HG03457 (cell line): ENCODE measurements at regions not wholly inside any gene's neighbourhood (a gene's known extent, or its start where the extent isn't known, plus 50 kb on each side); places are given as distances from the start of the nearest gene placed in this dataset.
"Not testable (repeated sequence)": the region's sequence is repeated elsewhere in the genome, so short reads cannot be mapped to it uniquely, and the experiment has no call there.

Source experiments
- ATAC-seq: cut with Tn5 transposase; IDR thresholded peaks from one replicate; pipeline ENCODE4 v1.9.1; 2021; ENCODE audit warnings: moderate number of reproducible peaks; ENCODE audit not compliant: unreplicated experiment

DNA sequence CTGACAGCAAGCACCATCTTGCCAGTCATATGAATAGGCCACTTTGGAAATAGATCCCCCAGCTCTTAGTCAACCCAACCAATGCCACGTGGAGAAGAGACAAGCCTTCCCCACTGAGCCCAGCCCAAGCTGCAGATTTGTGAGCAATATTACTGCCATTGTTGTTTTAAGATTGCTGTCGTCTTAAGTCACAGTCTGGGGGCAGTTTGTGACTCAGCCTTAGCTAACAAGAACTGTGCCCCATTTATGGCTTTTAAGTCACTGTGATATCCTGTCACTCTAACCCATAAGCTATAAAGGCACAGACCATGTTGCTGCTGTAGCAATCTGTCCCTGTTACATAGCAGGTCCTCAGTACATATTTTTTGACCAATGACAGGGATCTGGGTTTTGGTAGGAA is 464.2 kb downstream of the MED13L start:
- no peak for ATAC-seq

- ATAC-seq: no peak
Measured at GRCh38 chr12:115811929-115812328, 465.6 kb downstream of the MED13L start.

DNA sequence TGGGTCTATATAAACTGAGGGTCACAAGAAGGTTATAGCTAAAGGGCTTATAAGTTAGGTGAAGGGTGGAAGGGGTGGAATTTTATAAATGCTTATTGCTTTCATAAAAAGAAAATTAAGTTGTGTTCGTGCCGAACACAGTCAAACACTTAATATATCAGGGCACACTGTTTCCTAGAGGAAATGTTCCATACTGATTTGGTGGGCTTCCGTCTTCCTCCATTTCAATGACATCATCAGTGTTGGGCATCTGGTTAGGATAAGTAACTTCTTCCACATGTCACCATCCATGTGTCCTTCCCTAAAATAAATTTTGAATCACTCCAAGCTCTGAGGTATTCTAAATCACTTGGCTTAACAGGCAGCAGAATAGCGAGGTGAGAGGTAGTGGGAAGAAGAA is 466.4 kb downstream of the MED13L start:
- ATAC-seq: no peak

DNA sequence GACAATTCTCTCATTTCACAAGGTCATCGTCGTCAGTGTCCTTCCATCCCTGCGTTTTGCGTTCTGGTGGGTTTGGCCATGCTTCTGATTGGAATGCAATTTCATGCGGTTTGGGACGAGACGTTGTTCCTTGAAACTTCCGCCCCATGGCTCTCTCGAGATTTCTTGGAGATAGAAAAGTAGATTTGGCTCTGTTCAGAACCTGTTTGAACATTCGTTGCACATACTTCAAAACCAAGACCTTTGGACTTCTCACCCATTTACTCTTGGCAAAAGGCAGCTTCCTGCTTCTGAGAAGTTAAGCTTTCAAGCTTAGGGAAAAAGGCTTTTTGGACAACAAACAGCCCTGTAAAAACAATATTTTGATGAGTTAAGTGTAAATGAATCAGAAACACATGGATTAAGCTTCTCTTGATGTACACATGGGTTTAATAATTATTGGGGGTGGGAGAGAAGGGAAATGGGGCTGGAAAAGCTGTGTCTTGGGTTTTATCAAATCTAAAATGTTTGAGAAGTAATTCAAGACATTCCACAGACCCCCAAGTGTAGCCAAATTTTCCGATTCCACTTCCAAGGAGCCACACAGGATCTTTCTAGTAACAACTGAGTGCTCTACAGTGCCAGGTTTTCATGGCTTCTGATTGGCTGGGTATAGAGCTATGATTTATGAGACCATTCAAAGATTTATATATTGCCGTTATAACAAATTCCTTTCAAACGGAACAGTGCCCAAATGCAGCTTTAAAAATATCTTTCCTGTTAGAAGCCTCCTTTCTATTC is 467.2 kb downstream of the MED13L start:
- no peak for ATAC-seq

DNA sequence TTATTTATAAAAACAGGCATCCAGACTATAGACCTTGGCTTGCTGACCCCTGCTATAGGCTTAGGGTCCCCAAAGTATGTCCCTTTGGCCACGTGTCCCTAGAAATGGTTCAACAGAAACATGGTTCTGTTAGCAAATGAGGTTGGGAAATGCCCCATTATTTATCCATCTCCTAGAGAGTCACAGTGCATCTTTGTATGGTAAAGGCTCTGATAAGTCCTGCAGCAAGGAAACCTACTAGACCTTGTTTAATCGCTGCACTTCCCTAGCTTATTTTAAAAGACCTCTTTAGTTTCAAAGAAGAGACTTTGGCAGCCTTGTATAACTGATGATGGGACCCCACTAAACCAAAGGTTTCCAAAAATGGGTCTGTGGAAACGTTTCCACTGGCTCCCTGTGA is 471.5 kb downstream of the MED13L start:
- ATAC-seq: no peak

DNA sequence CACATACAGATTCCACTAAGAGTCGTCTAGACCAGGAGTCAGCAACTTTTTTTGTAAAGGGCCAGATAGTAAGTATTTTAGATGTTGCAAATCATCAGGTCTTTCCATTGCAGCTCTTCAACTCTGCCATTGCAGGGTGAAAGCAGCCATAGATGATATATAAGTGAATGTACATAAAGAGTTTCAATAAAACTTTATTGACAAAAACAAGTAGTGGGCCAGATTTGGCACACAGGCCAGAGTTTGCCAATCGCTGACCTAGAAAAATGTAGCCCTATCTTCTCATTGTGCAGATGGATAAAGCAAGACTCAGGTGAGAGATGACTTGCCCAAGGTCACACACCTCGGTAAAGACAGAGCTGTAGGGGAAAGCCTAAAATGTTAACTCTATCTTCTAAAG is 474.7 kb downstream of the MED13L start:
- ATAC-seq: no peak

GRCh38 chr12:115801871-115802270 is 475.6 kb downstream of the MED13L start:
- no peak for ATAC-seq

DNA sequence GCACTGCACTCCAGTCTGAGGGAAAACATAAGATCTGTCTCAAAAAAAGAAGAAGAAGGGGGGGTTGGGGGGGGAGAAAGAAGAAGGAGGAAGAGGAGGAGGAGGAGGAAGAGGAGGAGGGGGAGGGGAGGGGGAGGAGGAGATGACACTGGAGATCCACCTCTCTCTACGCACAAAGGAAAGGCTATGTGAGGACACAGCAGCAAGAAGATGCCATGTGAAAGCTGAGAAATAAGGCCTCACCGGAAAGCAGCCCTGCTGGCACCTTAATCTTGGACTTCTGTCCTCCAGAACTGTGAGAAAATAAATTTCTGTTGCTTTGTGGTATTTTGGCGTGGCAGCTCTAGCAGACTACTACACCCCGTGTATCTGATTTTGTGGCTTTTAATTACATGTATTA is 477.9 kb downstream of the MED13L start:
- ATAC-seq: no peak

- ATAC-seq: no peak
Measured at GRCh38 chr12:115798309-115798917, 479.1 kb downstream of the MED13L start.

GRCh38 chr12:115794659-115795081 is 482.8 kb downstream of the MED13L start:
- no peak for ATAC-seq

- ATAC-seq: no peak
Measured at GRCh38 chr12:115791331-115791730, 486.2 kb downstream of the MED13L start.

GRCh38 chr12:115790526-115790925 is 487.0 kb downstream of the MED13L start:
- no peak for ATAC-seq

- ATAC-seq: not testable (repeated sequence)
Measured at GRCh38 chr12:115786490-115786889, 491.0 kb downstream of the MED13L start.

DNA sequence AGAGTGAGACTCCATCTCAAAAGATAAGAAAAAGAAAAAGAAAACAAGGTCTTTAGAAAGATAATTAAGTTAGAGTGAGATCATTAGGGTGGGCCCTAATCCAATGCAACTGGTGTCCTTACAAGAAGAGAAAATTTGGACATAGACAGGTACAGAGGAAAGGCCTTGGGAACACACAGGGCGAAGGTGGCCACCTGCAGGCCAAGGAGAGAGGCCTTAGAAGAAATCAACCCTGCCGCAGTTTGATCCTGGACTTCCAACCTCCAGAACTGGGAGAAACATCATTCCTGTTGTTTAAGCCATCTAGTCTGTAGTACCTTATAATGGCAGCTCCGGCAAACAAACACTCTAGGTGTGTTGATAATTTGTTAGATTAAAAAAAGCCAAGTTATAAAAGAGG is 491.9 kb downstream of the MED13L start:
- ATAC-seq: no peak

- no peak for ATAC-seq
Measured at GRCh38 chr12:115776399-115776798, 501.1 kb downstream of the MED13L start.

- ATAC-seq: no peak
Measured at GRCh38 chr12:115774148-115774895, 503.2 kb downstream of the MED13L start.

DNA sequence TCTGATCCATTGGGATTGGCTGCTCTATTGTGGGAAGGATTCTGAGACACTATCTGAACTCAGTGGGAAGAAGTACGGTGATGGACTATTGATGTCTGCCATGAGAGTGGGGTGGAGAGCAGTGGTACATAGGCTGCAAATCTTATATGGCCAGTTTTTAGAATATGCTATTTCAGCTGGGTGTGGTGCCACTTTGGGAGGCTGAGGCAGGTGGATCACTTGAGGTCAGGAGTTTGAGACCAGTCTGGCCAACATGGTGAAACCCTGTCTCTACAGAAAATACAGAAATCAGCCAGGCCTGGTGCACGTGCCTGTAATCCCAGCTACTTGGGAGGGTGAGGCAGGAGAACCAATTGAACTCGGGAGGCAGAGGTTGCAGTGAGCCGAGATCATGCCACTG is 505.9 kb downstream of the MED13L start:
- no peak for ATAC-seq

DNA sequence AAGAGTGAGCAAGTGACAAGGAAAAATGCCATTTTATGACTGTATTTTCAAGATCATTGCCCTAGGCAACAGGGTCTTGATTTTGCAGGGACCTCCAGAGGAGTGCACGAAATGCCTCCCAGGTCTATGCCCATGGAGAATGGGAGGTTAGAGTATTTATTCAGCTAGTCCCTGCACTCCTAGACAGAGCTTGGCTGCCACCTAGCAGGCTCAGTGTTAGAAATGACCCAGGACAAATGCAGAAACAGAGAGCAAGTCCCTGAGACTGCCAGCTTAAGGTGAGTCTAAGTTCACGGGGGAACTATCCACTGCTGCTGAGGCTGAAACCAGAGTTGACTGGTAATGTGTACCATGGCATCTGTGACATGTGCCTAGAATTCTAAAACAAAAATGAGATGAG is 506.4 kb downstream of the MED13L start:
- no peak for ATAC-seq

- no peak for ATAC-seq
Measured at GRCh38 chr12:115770643-115771042, 506.9 kb downstream of the MED13L start.

DNA sequence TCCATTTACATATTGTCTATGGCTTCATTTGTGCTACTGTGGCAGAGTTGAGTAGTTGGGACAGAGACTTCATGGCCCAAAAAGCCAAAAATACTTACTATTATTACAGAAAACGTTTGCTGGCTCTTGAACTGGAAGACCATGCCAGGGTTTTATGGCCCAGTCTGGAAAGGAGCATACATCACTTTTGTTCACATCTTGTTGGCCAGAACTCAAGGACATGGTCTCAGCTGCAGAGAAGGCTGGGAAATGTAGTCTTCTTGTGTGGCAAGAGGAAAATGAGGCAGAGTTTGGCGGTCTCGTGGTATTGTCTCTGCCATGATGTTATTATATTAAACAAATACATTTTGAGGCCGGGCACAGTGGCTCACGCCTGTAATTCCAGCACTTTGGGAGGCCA is 509.6 kb downstream of the MED13L start:
- no peak for ATAC-seq

GRCh38 chr12:115763982-115764621 is 513.4 kb downstream of the MED13L start:
- ATAC-seq: no peak
